ENCODE measurements at regions not wholly inside any gene's neighbourhood (a gene's known extent, or its start where the extent isn't known, plus 50 kb on each side); places are given as distances from the start of the nearest gene placed in this dataset.

DNA sequence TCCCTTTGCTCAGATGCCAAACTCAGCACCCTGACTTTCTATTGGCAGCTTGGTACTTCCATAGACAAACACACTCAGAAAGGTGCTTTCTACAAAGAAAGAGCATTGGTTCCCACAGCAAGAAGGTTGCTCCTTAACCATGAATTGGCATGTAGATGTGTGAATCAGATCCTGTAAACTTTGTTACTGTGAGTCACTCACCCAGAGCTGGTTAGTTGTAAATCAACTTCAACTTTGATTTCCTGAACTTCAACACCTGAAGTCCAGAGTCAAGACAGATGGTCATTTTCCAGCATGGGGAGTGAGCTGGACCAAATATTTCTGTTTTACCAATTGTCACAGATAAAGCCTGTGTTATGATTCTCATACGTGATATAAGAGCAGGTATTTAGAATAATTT, 797.2 kb downstream of the TNS3 start:
- 94 to 100% methylated on average over 1 of the region's 1 CpG for WGBS, 2 donors

DNA sequence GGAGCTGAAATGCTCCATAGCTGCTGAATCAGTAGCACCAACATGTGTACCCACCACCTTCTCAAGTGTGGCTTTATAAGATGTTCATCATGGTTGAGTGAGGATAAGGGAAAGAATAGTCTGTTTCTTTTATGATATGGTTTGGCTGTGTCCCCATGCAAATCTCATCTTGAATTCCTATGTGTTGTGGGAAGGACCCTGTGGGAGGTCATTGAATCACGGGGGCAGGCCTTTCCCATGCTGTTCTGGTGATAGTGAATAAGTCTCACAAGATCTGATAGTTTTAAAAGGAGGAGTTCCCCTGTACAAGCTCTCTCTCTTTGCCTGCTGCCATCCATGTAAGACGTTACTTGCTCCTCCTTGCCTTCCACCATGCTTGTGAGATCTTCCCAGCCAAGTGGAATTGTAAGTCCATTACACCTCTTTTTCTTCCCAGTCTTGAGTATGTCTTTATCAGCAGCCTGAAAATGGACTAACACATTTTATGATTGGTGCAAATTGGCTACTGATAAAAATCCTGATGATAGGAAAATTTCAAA, 799.9 kb downstream of the TNS3 start:
- H3K4me3 ChIP-seq (replicated peaks in 1 of 3): no peak overlapping the region
- WGBS, 2 donors: 84 to 85% methylated on average over 2 of the region's 2 CpGs
- H3K36me3 ChIP-seq: no peaks in the 10 kb centered on the region
- no peak for DNase-seq
- no peaks in the 10 kb centered on the region for H3K27me3 ChIP-seq
- TF ChIP-seq POLR2A (IDR thresholded peaks at IDR 0.05): no peak
- TF ChIP-seq, protein P1, sequence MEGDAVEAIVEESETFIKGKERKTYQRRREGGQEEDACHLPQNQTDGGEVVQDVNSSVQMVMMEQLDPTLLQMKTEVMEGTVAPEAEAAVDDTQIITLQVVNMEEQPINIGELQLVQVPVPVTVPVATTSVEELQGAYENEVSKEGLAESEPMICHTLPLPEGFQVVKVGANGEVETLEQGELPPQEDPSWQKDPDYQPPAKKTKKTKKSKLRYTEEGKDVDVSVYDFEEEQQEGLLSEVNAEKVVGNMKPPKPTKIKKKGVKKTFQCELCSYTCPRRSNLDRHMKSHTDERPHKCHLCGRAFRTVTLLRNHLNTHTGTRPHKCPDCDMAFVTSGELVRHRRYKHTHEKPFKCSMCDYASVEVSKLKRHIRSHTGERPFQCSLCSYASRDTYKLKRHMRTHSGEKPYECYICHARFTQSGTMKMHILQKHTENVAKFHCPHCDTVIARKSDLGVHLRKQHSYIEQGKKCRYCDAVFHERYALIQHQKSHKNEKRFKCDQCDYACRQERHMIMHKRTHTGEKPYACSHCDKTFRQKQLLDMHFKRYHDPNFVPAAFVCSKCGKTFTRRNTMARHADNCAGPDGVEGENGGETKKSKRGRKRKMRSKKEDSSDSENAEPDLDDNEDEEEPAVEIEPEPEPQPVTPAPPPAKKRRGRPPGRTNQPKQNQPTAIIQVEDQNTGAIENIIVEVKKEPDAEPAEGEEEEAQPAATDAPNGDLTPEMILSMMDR (IDR thresholded peaks at IDR 0.05): no peak
- H3K4me1 ChIP-seq: peaks cover 0 to 4% of the 10 kb centered on the region in 2 donors
- H3K9me3 ChIP-seq: no peaks in the 10 kb centered on the region
- intact Hi-C loops (cut with DNase I): no loop called here
- no peak overlapping the region for H3K27ac ChIP-seq

More for the DNA sequence above, 797.2 kb downstream of the TNS3 start:
- intact Hi-C loops (cut with DNase I): no loop called here
- Histone ChIP-seq H3K27me3 (no peaks in the 10 kb centered on the region), H3K9me3 (no peaks in the 10 kb centered on the region), H3K27ac (no peak overlapping the region), H3K4me1 (no peaks in the 10 kb centered on the region), H3K4me3 (replicated peaks in 1 of 3) (no peak overlapping the region), H3K36me3 (no peaks in the 10 kb centered on the region)
- DNase-seq: no peak
- TF ChIP-seq, protein P1 (IDR thresholded peaks at IDR 0.05): no peak
- TF ChIP-seq POLR2A (IDR thresholded peaks at IDR 0.05): no peak

DNA sequence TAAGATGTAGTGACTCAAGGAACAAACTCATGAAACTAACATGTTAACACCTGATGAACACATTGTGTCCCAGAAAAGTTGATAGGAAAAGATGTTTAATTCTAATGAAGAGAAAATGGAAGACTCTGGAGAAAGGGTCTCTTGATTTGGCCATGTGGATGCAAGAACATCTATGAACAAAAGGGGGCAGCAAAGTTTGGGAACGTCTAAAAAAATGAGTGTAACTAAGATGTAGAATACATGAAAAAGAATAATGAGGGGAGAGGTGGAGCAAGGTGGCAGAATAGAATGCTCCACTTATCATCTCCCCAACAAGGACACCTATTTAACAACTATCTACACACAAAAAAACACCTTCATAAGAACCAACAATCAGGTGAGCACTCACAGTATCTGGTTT, 805.1 kb downstream of the TNS3 start:
- no peaks in the 10 kb centered on the region for H3K9me3 ChIP-seq
- H3K36me3 ChIP-seq: no peaks in the 10 kb centered on the region
- no peak overlapping the region for H3K4me3 ChIP-seq (replicated peaks in 1 of 3)
- H3K4me1 ChIP-seq: peaks cover 0 to 4% of the 10 kb centered on the region in 2 donors
- 4 to 6% methylated on average over 1 of the region's 1 CpG for WGBS, 2 donors
- H3K27me3 ChIP-seq: no peaks in the 10 kb centered on the region
- intact Hi-C loops (cut with DNase I): loop anchor here (5.0 kb wide), 1 partner anchor 311 kb away; no protein-coding TSS in a partner anchor
- TF ChIP-seq, protein P1 (IDR thresholded peaks at IDR 0.05): peak in 4 of 6 experiments; percentile 46 to 66 (median 56)
- TF ChIP-seq POLR2A (IDR thresholded peaks at IDR 0.05): no peak
- no peak overlapping the region for H3K27ac ChIP-seq
- no peak for DNase-seq

DNA sequence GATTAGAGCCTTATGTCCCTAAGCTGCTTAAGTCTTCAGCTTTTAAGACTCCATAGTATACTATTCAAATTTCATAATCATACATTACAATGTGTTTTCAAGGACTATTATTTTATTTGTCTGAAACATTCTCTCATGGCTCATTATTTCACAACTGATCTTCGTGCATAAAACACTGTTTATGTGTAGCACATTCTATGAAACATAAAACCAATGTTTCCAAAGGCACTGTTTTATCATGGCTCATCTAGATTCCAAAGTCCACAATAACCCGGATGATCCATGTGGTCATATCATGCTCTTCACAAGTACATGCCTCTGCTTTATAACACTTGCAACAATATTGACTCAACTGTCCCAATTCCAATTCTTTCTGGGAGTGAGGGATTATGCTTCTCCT, 806.1 kb downstream of the TNS3 start:
- H3K4me1 ChIP-seq: peaks cover 0 to 4% of the 10 kb centered on the region in 2 donors
- no peaks in the 10 kb centered on the region for H3K9me3 ChIP-seq
- WGBS, 2 donors: 45 to 63% methylated on average over 2 of the region's 2 CpGs
- DNase-seq: no peak
- intact Hi-C loops (cut with DNase I): loop anchor here (5.0 kb wide), 1 partner anchor 312 kb away; no protein-coding TSS in a partner anchor
- H3K27ac ChIP-seq: no peak overlapping the region
- no peaks in the 10 kb centered on the region for H3K36me3 ChIP-seq
- no peak overlapping the region for H3K4me3 ChIP-seq (replicated peaks in 1 of 3)
- no peak for TF ChIP-seq POLR2A (IDR thresholded peaks at IDR 0.05)
- TF ChIP-seq, protein P1 (IDR thresholded peaks at IDR 0.05): no peak
- no peaks in the 10 kb centered on the region for H3K27me3 ChIP-seq

DNA sequence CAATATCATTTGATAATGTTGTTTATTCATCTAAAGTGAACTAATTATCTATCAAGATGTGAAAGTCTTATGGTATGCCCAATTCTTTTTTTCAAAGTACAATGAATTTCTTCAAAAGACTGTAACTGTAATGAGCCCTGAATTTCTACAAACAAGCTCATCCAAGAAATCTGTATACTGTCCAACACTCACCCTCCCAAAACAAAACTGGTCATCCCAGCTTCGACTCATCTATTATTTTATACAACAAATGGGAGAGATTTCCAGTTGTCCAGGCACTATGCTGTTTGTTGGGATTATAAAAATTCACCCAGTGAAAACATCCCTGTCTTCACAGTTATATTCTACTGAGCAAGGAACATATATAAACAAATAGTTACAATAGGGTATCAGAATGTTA, 806.9 kb downstream of the TNS3 start:
- peaks cover 0 to 4% of the 10 kb centered on the region in 2 donors for H3K4me1 ChIP-seq
- no peaks in the 10 kb centered on the region for H3K36me3 ChIP-seq
- no peaks in the 10 kb centered on the region for H3K9me3 ChIP-seq
- WGBS, 2 donors: 92 to 93% methylated on average over 1 of the region's 1 CpG
- no peak overlapping the region for H3K27ac ChIP-seq
- TF ChIP-seq, protein P1 (IDR thresholded peaks at IDR 0.05): no peak
- TF ChIP-seq POLR2A (IDR thresholded peaks at IDR 0.05): no peak
- H3K27me3 ChIP-seq: no peaks in the 10 kb centered on the region
- intact Hi-C loops (cut with DNase I): loop anchor here (5.0 kb wide), 1 partner anchor 312 kb away; no protein-coding TSS in a partner anchor
- no peak overlapping the region for H3K4me3 ChIP-seq (replicated peaks in 1 of 3)
- DNase-seq: no peak

All from thyroid gland (tissue), 4 donors.